Neural crest cell (in vitro differentiated cells): ENCODE measurements at regions not wholly inside any gene's neighbourhood (a gene's known extent, or its start where the extent isn't known, plus 50 kb on each side); places are given as distances from the start of the nearest gene placed in this dataset.

Experiments
- DNase-seq: peaks from one replicate; pipeline ENCODE4 v3.0.0; 2021; ENCODE audit warnings: low read depth, mixed read lengths, low spot score
- H3K27ac Mint-ChIP-seq: one replicate; pipeline ENCODE4 v1.8.0; 2021; ENCODE audit warnings: mild to moderate bottlenecking, mixed read lengths; ENCODE audit not compliant: unreplicated experiment
- H3K27me3 Mint-ChIP-seq: 2 replicates; pipeline ENCODE4 v1.8.0; 2021; ENCODE audit warnings: low read depth, mild to moderate bottlenecking, mixed read lengths
- H3K36me3 Mint-ChIP-seq: 2 replicates; pipeline ENCODE4 v1.8.0; 2021; ENCODE audit warnings: low read depth, mild to moderate bottlenecking, mixed read lengths
- H3K4me1 Mint-ChIP-seq: 2 replicates; pipeline ENCODE4 v1.8.0; 2021; ENCODE audit warnings: mixed read lengths
- H3K4me3 Mint-ChIP-seq: one replicate; pipeline ENCODE4 v1.8.0; 2021; ENCODE audit warnings: mild to moderate bottlenecking, mixed read lengths
- H3K9me3 Mint-ChIP-seq: 2 replicates; pipeline ENCODE4 v1.8.0; 2021; ENCODE audit warnings: mixed read lengths
- CTCF ChIP-seq: fragments of 200-600 bp; sonication (generic); conservative IDR thresholded peaks from 2 replicates; pipeline ENCODE4 v1.5.0; 2021; ENCODE audit warnings: antibody characterized with exemption, mild to moderate bottlenecking

- no peaks in the 10 kb centered on the region for H3K36me3 Mint-ChIP-seq
- no peaks in the 10 kb centered on the region for H3K4me1 Mint-ChIP-seq
- H3K27me3 Mint-ChIP-seq = no peaks in the 10 kb centered on the region
- peaks cover 3% of the 10 kb centered on the region for H3K9me3 Mint-ChIP-seq
- no peak overlapping the region for H3K4me3 Mint-ChIP-seq
- no peak for TF ChIP-seq CTCF
- H3K27ac Mint-ChIP-seq = no peak overlapping the region
- no peak for DNase-seq
Observed at GRCh38 chr1:216846339-216846738, 123.1 kb upstream of the ESRRG start.

- Mint-ChIP-seq H3K4me3 (no peak overlapping the region), H3K9me3 (peaks cover 3% of the 10 kb centered on the region), H3K36me3 (no peaks in the 10 kb centered on the region), H3K4me1 (no peaks in the 10 kb centered on the region), H3K27me3 (no peaks in the 10 kb centered on the region), H3K27ac (no peak overlapping the region)
- TF ChIP-seq CTCF = no peak
- DNase-seq = no peak
Observed at GRCh38 chr1:216843409-216843808, 120.2 kb upstream of the ESRRG start.

GRCh38 chr1:216841165-216841564 lies 117.9 kb upstream of the ESRRG start:
- no peak for TF ChIP-seq CTCF
- peaks cover 3% of the 10 kb centered on the region for H3K9me3 Mint-ChIP-seq
- H3K27ac Mint-ChIP-seq = no peak overlapping the region
- DNase-seq = no peak
- no peaks in the 10 kb centered on the region for H3K4me1 Mint-ChIP-seq
- no peaks in the 10 kb centered on the region for H3K27me3 Mint-ChIP-seq
- no peaks in the 10 kb centered on the region for H3K36me3 Mint-ChIP-seq
- no peak overlapping the region for H3K4me3 Mint-ChIP-seq

- no peak for TF ChIP-seq CTCF
- no peak overlapping the region for H3K27ac Mint-ChIP-seq
Observed at GRCh38 chr1:216836316-216836715, 113.1 kb upstream of the ESRRG start.

GRCh38 chr1:216833509-216833908 lies 110.3 kb upstream of the ESRRG start:
- H3K4me3 Mint-ChIP-seq = no peak overlapping the region
- H3K27me3 Mint-ChIP-seq = no peaks in the 10 kb centered on the region
- H3K9me3 Mint-ChIP-seq = peaks cover 2% of the 10 kb centered on the region
- no peak overlapping the region for H3K27ac Mint-ChIP-seq
- DNase-seq = no peak
- no peaks in the 10 kb centered on the region for H3K36me3 Mint-ChIP-seq
- no peaks in the 10 kb centered on the region for H3K4me1 Mint-ChIP-seq
- no peak for TF ChIP-seq CTCF

More at GRCh38 chr1:216836316-216836715, 113.1 kb upstream of the ESRRG start:
- Mint-ChIP-seq H3K36me3 (no peaks in the 10 kb centered on the region), H3K27me3 (no peaks in the 10 kb centered on the region), H3K4me1 (no peaks in the 10 kb centered on the region), H3K9me3 (peaks cover 2% of the 10 kb centered on the region), H3K4me3 (no peak overlapping the region)
- no peak for DNase-seq

- H3K4me1 Mint-ChIP-seq = no peaks in the 10 kb centered on the region
- TF ChIP-seq CTCF = no peak
- DNase-seq = no peak
- H3K4me3 Mint-ChIP-seq = no peak overlapping the region
- no peak overlapping the region for H3K27ac Mint-ChIP-seq
- no peaks in the 10 kb centered on the region for H3K27me3 Mint-ChIP-seq
- H3K9me3 Mint-ChIP-seq = peaks cover 2% of the 10 kb centered on the region
- no peaks in the 10 kb centered on the region for H3K36me3 Mint-ChIP-seq
Observed at GRCh38 chr1:216832192-216832591, 109.0 kb upstream of the ESRRG start.
